Liver (tissue), 8 donors: ENCODE measurements at regions not wholly inside any gene's neighbourhood (a gene's known extent, or its start where the extent isn't known, plus 50 kb on each side); places are given as distances from the start of the nearest gene placed in this dataset.

Experiments used
- DNase-seq: peaks from one replicate; pipeline ENCODE4 v3.0.0-alpha.2; 2017; ENCODE audit warnings: low spot score
- H3K27ac ChIP-seq, 2 donors: one replicate each; pipeline ENCODE4 v1.7.0; 2013; ENCODE audit warnings: inconsistent platforms in 2 of 2, low read length in 2 of 2, control low read depth in 1 of 2, low read depth in 1 of 2, mild to moderate bottlenecking in 1 of 2
- H3K27me3 ChIP-seq, 4 donors: one replicate each; pipeline versions ENCODE4 v1.6.1 to v1.7.0; 2013; ENCODE audit warnings: low read length in 3 of 4, inconsistent platforms in 1 of 4, mild to moderate bottlenecking in 1 of 4, moderate library complexity in 1 of 4; ENCODE audit not compliant: control insufficient read depth in 4 of 4, insufficient read depth in 4 of 4
- H3K36me3 ChIP-seq, 4 donors: one replicate each; pipeline versions ENCODE4 v1.6.1 to v1.7.0; 2013; ENCODE audit warnings: low read length in 3 of 4, mild to moderate bottlenecking in 3 of 4, low read depth in 1 of 4, moderate library complexity in 1 of 4; ENCODE audit not compliant: control insufficient read depth in 4 of 4, insufficient read depth in 3 of 4
- H3K4me1 ChIP-seq, 4 donors: one replicate each; pipeline versions ENCODE4 v1.6.1 to v1.7.0; 2013; ENCODE audit warnings: low read length in 3 of 4, mild to moderate bottlenecking in 3 of 4, moderate library complexity in 1 of 4; ENCODE audit not compliant: control insufficient read depth in 4 of 4, insufficient read depth in 4 of 4
- H3K4me3 ChIP-seq, 3 donors: one replicate each; pipeline versions ENCODE4 v1.6.1 to v1.7.0; 2013; ENCODE audit warnings: low read length in 3 of 3, control low read depth in 1 of 3, low read depth in 1 of 3, mild to moderate bottlenecking in 1 of 3
- H3K9ac ChIP-seq, 2 donors: one replicate each; pipeline ENCODE4 v1.7.0; 2013; ENCODE audit warnings: low read length in 2 of 2, mild to moderate bottlenecking in 2 of 2, moderate library complexity in 2 of 2, control low read depth in 1 of 2, low read depth in 1 of 2
- H3K9me3 ChIP-seq, 4 donors: one replicate each; pipeline versions ENCODE4 v1.6.1 to v1.7.0; 2013; ENCODE audit warnings: low read length in 3 of 4; ENCODE audit not compliant: control insufficient read depth in 4 of 4
- ATF3 ChIP-seq: IDR thresholded peaks from 2 replicates; pipeline ENCODE4 v1.6.1; 2016; ENCODE audit warnings: antibody characterized with exemption
- CTCF ChIP-seq: fragments of 150-350 bp; IDR thresholded peaks from 2 replicates; pipeline ENCODE4 v1.5.1; 2017; ENCODE audit warnings: improper control_type of control experiment, low read depth, low read length; ENCODE audit not compliant: missing input control
- EGR1 ChIP-seq, 2 donors: IDR thresholded peaks; 2 replicates each; pipeline ENCODE4 v1.6.1; 2016 to 2018; ENCODE audit warnings: antibody characterized with exemption in 2 of 2, low read depth in 2 of 2
- FOXA1 ChIP-seq: IDR thresholded peaks from 2 replicates; pipeline ENCODE4 v1.6.1; 2016; ENCODE audit warnings: antibody characterized with exemption
- FOXA2 ChIP-seq: IDR thresholded peaks from 2 replicates; pipeline ENCODE4 v1.6.1; 2016; ENCODE audit warnings: antibody characterized with exemption
- GABPA ChIP-seq, 2 donors: IDR thresholded peaks in 1 of 2; conservative IDR thresholded peaks in 1 of 2; 2 replicates each; pipeline ENCODE4 v1.6.1; 2016; ENCODE audit warnings: antibody characterized with exemption in 2 of 2, mild to moderate bottlenecking in 1 of 2, moderate library complexity in 1 of 2
- HNF4A ChIP-seq, 2 donors: conservative IDR thresholded peaks; 2 replicates each; pipeline ENCODE4 v1.6.1; 2016; ENCODE audit warnings: antibody characterized with exemption in 2 of 2, mild to moderate bottlenecking in 2 of 2
- HNF4G ChIP-seq: IDR thresholded peaks from 2 replicates; pipeline ENCODE4 v1.6.1; 2016; ENCODE audit warnings: antibody characterized with exemption
- JUND ChIP-seq, 2 donors: IDR thresholded peaks; 2 replicates each; pipeline ENCODE4 v1.6.1; 2016; ENCODE audit warnings: antibody characterized with exemption in 2 of 2
- MAX ChIP-seq: IDR thresholded peaks from 2 replicates; pipeline ENCODE4 v1.6.1; 2016; ENCODE audit warnings: antibody characterized with exemption
- NR2F2 ChIP-seq: IDR thresholded peaks from 2 replicates; pipeline ENCODE4 v1.6.1; 2016; ENCODE audit warnings: antibody characterized with exemption
- RAD21 ChIP-seq, 2 donors: IDR thresholded peaks; 2 replicates each; pipeline ENCODE4 v1.6.1; 2016; ENCODE audit warnings: antibody characterized with exemption in 2 of 2, mild to moderate bottlenecking in 2 of 2
- REST ChIP-seq: IDR thresholded peaks from 2 replicates; pipeline ENCODE4 v1.6.1; 2016; ENCODE audit warnings: antibody characterized with exemption, mild to moderate bottlenecking
- RXRA ChIP-seq, 2 donors: IDR thresholded peaks; 2 replicates each; pipeline ENCODE4 v1.6.1; 2017 to 2018; ENCODE audit warnings: antibody characterized with exemption in 2 of 2, mild to moderate bottlenecking in 1 of 2
- SP1 ChIP-seq: IDR thresholded peaks from 2 replicates; pipeline ENCODE4 v1.6.1; 2018; ENCODE audit warnings: antibody characterized with exemption, mild to moderate bottlenecking
- TAF1 ChIP-seq: conservative IDR thresholded peaks from 2 replicates; pipeline ENCODE4 v1.6.1; 2016; ENCODE audit warnings: antibody characterized with exemption, mild to moderate bottlenecking
- YY1 ChIP-seq: IDR thresholded peaks from 2 replicates; pipeline ENCODE4 v1.6.1; 2016; ENCODE audit warnings: antibody characterized with exemption, mild to moderate bottlenecking
- ZBTB33 ChIP-seq: IDR thresholded peaks from 2 replicates; pipeline ENCODE4 v1.6.1; 2016; ENCODE audit warnings: antibody characterized with exemption
- WGBS: extraction: QIAGEN DNeasy Blood & Tissue Kit; methylation state at CpG from one replicate; pipeline ENCODE4 v1.1.7; 2013; 5-methylcytosine and 5-hydroxymethylcytosine counted together
- donor health status: healthy.
- donor health status: healthy.
- donor health status: healthy.
- donor health status: healthy.
- donor health status: healthy.

GRCh38 chr7:1370738-1371137 is 88.5 kb downstream of the MICALL2 start:
- H3K4me3 ChIP-seq = no peak overlapping the region
- TF ChIP-seq ZBTB33 (no peak), GABPA (IDR thresholded peaks at IDR 0.05 in 1 of 2, conservative IDR thresholded peaks at IDR 0.05 in 1 of 2) (no peak), FOXA2 (no peak), SP1 (no peak), FOXA1 (no peak), MAX (no peak), REST (no peak), YY1 (no peak), CTCF (no peak), JUND (IDR thresholded peaks at IDR 0.05) (no peak), RAD21 (IDR thresholded peaks at IDR 0.05) (no peak), EGR1 (IDR thresholded peaks at IDR 0.05; ENCODE audit: low read depth in 2 of 2) (no peak), HNF4A (conservative IDR thresholded peaks at IDR 0.05) (no peak), RXRA (IDR thresholded peaks at IDR 0.05) (no peak), HNF4G (no peak), TAF1 (no peak), ATF3 (no peak), NR2F2 (no peak)
- no peak for DNase-seq
- H3K9ac ChIP-seq = no peak overlapping the region
- no peaks in the 10 kb centered on the region for H3K36me3 ChIP-seq
- no peak overlapping the region for H3K27ac ChIP-seq
- 78% methylated on average over 9 of the region's 9 CpGs for WGBS
- H3K27me3 ChIP-seq = peaks cover 0 to 21% (median 5%) of the 10 kb centered on the region in 4 donors
- peaks cover 1 to 5% (median 4%) of the 10 kb centered on the region in 4 donors for H3K9me3 ChIP-seq
- no peaks in the 10 kb centered on the region for H3K4me1 ChIP-seq
